ENCODE measurements at regions not wholly inside any gene's neighbourhood (a gene's known extent, or its start where the extent isn't known, plus 50 kb on each side); places are given as distances from the start of the nearest gene placed in this dataset.

DNA sequence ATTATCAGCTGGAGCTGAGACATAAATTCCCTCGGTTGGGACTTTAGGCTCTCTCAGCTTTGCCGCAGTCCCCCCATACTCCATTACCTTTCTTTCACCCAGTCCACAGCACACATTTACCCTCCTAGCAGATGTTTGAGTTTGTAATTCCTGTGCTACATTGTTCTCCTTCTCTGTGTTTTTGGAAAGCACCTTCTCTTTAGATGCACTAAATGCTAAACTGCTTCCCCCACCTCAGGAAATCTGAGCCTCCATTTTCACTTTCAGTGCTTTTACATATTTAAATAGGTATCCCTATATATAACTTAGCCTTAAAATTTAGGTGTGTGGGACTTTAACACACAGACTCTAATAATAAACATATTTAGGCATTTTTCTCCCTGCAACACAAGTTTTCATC lies 356.9 kb downstream of the NFIB start:
- no peak for TF ChIP-seq SUZ12 (IDR thresholded peaks at IDR 0.05; ENCODE audit: unreplicated experiment)
- no peak for TF ChIP-seq POLR2A (IDR thresholded peaks at IDR 0.05; ENCODE audit: low read depth, low read length)
- TF ChIP-seq TCF12 (IDR thresholded peaks at IDR 0.05; ENCODE audit: low read depth, low read length): no peak
- TF ChIP-seq, protein P1, sequence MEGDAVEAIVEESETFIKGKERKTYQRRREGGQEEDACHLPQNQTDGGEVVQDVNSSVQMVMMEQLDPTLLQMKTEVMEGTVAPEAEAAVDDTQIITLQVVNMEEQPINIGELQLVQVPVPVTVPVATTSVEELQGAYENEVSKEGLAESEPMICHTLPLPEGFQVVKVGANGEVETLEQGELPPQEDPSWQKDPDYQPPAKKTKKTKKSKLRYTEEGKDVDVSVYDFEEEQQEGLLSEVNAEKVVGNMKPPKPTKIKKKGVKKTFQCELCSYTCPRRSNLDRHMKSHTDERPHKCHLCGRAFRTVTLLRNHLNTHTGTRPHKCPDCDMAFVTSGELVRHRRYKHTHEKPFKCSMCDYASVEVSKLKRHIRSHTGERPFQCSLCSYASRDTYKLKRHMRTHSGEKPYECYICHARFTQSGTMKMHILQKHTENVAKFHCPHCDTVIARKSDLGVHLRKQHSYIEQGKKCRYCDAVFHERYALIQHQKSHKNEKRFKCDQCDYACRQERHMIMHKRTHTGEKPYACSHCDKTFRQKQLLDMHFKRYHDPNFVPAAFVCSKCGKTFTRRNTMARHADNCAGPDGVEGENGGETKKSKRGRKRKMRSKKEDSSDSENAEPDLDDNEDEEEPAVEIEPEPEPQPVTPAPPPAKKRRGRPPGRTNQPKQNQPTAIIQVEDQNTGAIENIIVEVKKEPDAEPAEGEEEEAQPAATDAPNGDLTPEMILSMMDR (IDR thresholded peaks at IDR 0.05 in 2 of 3, conservative IDR thresholded peaks at IDR 0.05 in 1 of 3; ENCODE audit: control insufficient read depth in 2 of 3, extremely low read depth in 1 of 3, insufficient read depth in 1 of 3, low read depth in 3 of 3, low read length in 3 of 3): no peak
- no peak for TF ChIP-seq ETV6 (conservative IDR thresholded peaks at IDR 0.05 in 1 of 2, IDR thresholded peaks at IDR 0.05 in 1 of 2; ENCODE audit: borderline replicate concordance in 1 of 2, low read depth in 1 of 2)
- TF ChIP-seq, protein P2, sequence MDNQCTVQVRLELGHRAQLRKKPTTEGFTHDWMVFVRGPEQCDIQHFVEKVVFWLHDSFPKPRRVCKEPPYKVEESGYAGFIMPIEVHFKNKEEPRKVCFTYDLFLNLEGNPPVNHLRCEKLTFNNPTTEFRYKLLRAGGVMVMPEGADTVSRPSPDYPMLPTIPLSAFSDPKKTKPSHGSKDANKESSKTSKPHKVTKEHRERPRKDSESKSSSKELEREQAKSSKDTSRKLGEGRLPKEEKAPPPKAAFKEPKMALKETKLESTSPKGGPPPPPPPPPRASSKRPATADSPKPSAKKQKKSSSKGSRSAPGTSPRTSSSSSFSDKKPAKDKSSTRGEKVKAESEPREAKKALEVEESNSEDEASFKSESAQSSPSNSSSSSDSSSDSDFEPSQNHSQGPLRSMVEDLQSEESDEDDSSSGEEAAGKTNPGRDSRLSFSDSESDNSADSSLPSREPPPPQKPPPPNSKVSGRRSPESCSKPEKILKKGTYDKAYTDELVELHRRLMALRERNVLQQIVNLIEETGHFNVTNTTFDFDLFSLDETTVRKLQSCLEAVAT (IDR thresholded peaks at IDR 0.05): no peak
- no peak for TF ChIP-seq CBX3 (IDR thresholded peaks at IDR 0.05; ENCODE audit: borderline replicate concordance, low read depth)
- TF ChIP-seq, protein P3, sequence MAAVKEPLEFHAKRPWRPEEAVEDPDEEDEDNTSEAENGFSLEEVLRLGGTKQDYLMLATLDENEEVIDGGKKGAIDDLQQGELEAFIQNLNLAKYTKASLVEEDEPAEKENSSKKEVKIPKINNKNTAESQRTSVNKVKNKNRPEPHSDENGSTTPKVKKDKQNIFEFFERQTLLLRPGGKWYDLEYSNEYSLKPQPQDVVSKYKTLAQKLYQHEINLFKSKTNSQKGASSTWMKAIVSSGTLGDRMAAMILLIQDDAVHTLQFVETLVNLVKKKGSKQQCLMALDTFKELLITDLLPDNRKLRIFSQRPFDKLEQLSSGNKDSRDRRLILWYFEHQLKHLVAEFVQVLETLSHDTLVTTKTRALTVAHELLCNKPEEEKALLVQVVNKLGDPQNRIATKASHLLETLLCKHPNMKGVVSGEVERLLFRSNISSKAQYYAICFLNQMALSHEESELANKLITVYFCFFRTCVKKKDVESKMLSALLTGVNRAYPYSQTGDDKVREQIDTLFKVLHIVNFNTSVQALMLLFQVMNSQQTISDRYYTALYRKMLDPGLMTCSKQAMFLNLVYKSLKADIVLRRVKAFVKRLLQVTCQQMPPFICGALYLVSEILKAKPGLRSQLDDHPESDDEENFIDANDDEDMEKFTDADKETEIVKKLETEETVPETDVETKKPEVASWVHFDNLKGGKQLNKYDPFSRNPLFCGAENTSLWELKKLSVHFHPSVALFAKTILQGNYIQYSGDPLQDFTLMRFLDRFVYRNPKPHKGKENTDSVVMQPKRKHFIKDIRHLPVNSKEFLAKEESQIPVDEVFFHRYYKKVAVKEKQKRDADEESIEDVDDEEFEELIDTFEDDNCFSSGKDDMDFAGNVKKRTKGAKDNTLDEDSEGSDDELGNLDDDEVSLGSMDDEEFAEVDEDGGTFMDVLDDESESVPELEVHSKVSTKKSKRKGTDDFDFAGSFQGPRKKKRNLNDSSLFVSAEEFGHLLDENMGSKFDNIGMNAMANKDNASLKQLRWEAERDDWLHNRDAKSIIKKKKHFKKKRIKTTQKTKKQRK (IDR thresholded peaks at IDR 0.05; ENCODE audit: low read depth, low read length): no peak
- no peak for TF ChIP-seq RAD21 (IDR thresholded peaks at IDR 0.05; ENCODE audit: insufficient read depth, low read depth, low read length)
- TF ChIP-seq, protein P4, sequence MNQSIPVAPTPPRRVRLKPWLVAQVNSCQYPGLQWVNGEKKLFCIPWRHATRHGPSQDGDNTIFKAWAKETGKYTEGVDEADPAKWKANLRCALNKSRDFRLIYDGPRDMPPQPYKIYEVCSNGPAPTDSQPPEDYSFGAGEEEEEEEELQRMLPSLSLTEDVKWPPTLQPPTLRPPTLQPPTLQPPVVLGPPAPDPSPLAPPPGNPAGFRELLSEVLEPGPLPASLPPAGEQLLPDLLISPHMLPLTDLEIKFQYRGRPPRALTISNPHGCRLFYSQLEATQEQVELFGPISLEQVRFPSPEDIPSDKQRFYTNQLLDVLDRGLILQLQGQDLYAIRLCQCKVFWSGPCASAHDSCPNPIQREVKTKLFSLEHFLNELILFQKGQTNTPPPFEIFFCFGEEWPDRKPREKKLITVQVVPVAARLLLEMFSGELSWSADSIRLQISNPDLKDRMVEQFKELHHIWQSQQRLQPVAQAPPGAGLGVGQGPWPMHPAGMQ (IDR thresholded peaks at IDR 0.05; ENCODE audit: borderline replicate concordance): no peak
- no peak for TF ChIP-seq EP300 (IDR thresholded peaks at IDR 0.05; ENCODE audit: borderline replicate concordance in 1 of 2, control insufficient read depth in 1 of 2, low read depth in 2 of 2, low read length in 2 of 2)
